ENCODE measurements at regions not wholly inside any gene's neighbourhood (a gene's known extent, or its start where the extent isn't known, plus 50 kb on each side); places are given as distances from the start of the nearest gene placed in this dataset.

- 51% methylated on average over 1 of the region's 1 CpG for WGBS (ENCODE audit: missing lambda C conversion rate)
- no peak for ATAC-seq
- Histone ChIP-seq H3K4me2 (no peak overlapping the region), H3K9me3 (no peaks in the 10 kb centered on the region), H3K4me1 (no peaks in the 10 kb centered on the region), H3K27ac (no peak overlapping the region), H3K4me3 (no peak overlapping the region)
- DNase-seq (ENCODE audit: low read depth in 1 of 2, low spot score in 1 of 2) = no peak
- TF ChIP-seq KDM5A (IDR thresholded peaks at IDR 0.05) (no peak), EP300 (IDR thresholded peaks at IDR 0.05) (no peak), ZC3H11A (IDR thresholded peaks at IDR 0.05) (no peak), HES2 (IDR thresholded peaks at IDR 0.05) (no peak), SMC3 (IDR thresholded peaks at IDR 0.05) (no peak), RFX5 (IDR thresholded peaks at IDR 0.05) (no peak), JUN (IDR thresholded peaks at IDR 0.05) (no peak), MAZ (IDR thresholded peaks at IDR 0.05; ENCODE audit: borderline replicate concordance, low read depth, low read length) (no peak), MAFK (IDR thresholded peaks at IDR 0.05; ENCODE audit: partially characterized antibody) (no peak), EHF (CRISPR knock-in tag; IDR thresholded peaks at IDR 0.05) (no peak), FOXS1 (CRISPR knock-in tag; IDR thresholded peaks at IDR 0.05) (no peak), ZNF302 (CRISPR knock-in tag; IDR thresholded peaks at IDR 0.05) (no peak), PHF8 (IDR thresholded peaks at IDR 0.05; ENCODE audit: borderline replicate concordance, low read depth) (no peak)
- TF ChIP-seq, protein P1, sequence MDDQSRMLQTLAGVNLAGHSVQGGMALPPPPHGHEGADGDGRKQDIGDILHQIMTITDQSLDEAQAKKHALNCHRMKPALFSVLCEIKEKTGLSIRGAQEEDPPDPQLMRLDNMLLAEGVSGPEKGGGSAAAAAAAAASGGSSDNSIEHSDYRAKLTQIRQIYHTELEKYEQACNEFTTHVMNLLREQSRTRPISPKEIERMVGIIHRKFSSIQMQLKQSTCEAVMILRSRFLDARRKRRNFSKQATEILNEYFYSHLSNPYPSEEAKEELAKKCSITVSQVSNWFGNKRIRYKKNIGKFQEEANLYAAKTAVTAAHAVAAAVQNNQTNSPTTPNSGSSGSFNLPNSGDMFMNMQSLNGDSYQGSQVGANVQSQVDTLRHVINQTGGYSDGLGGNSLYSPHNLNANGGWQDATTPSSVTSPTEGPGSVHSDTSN (IDR thresholded peaks at IDR 0.05) = no peak
- no peak for FAIRE-seq
- ChIA-PET POLR2A (no interaction called here), CTCF (no interaction called here)
Measured at GRCh38 chr4:136198358-136198757, 1333.9 kb downstream of the PCDH18 start.

DNA sequence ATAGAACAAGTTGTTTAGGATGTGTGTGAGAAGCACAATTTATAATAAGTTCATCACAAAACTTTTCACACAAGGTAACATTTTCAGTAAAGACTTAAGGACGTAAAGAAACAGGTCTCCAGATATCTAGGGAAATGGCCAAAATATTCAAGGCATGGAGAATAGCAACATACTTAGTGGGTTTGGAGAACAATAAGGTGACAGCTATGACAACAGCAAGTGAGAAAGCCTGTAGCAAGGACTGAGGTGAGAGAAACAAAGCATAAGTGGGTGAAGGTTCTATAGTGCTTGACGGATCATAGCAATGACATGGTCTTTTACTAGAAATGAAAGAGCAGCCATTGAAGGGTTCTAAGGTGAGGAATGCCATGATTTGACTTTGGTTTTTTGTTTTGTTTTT lies 1337.3 kb downstream of the PCDH18 start:
- FAIRE-seq (no peak), DNase-seq (ENCODE audit: low read depth in 1 of 2, low spot score in 1 of 2) (no peak), ATAC-seq (no peak)
- Histone ChIP-seq H3K27ac (no peak overlapping the region), H3K4me2 (no peak overlapping the region), H3K9me3 (no peaks in the 10 kb centered on the region), H3K4me1 (no peaks in the 10 kb centered on the region), H3K4me3 (no peak overlapping the region)
- no peak for TF ChIP-seq SREBF2 (IDR thresholded peaks at IDR 0.05)
- no peak for TF ChIP-seq POLR2A (IDR thresholded peaks at IDR 0.05; ENCODE audit: low read length)
- no peak for TF ChIP-seq CHD4 (IDR thresholded peaks at IDR 0.05; ENCODE audit: borderline replicate concordance)
- TF ChIP-seq E2F6 (IDR thresholded peaks at IDR 0.05; ENCODE audit: borderline replicate concordance, low read depth) = no peak
- no peak for TF ChIP-seq JUN (IDR thresholded peaks at IDR 0.05)
- TF ChIP-seq REST (IDR thresholded peaks at IDR 0.05) = no peak
- TF ChIP-seq, protein P2, sequence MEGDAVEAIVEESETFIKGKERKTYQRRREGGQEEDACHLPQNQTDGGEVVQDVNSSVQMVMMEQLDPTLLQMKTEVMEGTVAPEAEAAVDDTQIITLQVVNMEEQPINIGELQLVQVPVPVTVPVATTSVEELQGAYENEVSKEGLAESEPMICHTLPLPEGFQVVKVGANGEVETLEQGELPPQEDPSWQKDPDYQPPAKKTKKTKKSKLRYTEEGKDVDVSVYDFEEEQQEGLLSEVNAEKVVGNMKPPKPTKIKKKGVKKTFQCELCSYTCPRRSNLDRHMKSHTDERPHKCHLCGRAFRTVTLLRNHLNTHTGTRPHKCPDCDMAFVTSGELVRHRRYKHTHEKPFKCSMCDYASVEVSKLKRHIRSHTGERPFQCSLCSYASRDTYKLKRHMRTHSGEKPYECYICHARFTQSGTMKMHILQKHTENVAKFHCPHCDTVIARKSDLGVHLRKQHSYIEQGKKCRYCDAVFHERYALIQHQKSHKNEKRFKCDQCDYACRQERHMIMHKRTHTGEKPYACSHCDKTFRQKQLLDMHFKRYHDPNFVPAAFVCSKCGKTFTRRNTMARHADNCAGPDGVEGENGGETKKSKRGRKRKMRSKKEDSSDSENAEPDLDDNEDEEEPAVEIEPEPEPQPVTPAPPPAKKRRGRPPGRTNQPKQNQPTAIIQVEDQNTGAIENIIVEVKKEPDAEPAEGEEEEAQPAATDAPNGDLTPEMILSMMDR (IDR thresholded peaks at IDR 0.05) = no peak
- TF ChIP-seq ELK1 (IDR thresholded peaks at IDR 0.05; ENCODE audit: low read depth, low read length) = no peak
- TF ChIP-seq RCOR1 (IDR thresholded peaks at IDR 0.05; ENCODE audit: low read depth, low read length) = no peak
- ChIA-PET POLR2A (no interaction called here), CTCF (no interaction called here)
- WGBS (ENCODE audit: missing lambda C conversion rate) = 70% methylated on average over 2 of the region's 2 CpGs

All from A549 (cell line).